ENCODE measurements at regions not wholly inside any gene's neighbourhood (a gene's known extent, or its start where the extent isn't known, plus 50 kb on each side); places are given as distances from the start of the nearest gene placed in this dataset.

DNA sequence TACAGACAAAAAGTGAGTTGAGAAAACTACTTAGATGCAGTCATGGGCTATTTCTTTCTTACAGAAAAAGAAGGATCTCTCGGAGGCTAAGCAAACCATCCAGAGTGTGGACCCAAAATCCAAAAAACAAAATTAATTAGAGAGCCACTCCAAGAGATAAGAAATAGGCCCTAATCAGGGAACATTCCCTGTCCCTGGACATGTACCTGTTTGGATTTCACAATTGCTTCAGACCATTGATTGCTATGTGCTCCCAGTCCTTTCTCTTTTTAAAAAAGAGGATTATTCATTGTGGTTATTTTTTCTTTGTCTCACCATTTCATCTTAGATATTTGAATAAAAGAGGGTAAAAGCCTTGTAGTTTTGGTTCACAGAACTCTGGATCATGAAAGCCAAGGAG lies 549.9 kb downstream of the ETNK1 start:
- H3K9ac ChIP-seq (ENCODE audit: low read length): no peak overlapping the region
- no peak overlapping the region for H3K14ac ChIP-seq (ENCODE audit: low read length in 2 of 2)
- no peak overlapping the region for H3K18ac ChIP-seq (ENCODE audit: low read depth in 1 of 2, low read length in 2 of 2)
- no peak overlapping the region for H2BK120ac ChIP-seq (ENCODE audit: low read depth, low read length)
- H2AFZ ChIP-seq (ENCODE audit: low read depth, low read length): no peak overlapping the region
- no peaks in the 10 kb centered on the region for H3K4me1 ChIP-seq (ENCODE audit: control insufficient read depth, insufficient read depth, low read depth, low read length)
- no peak overlapping the region for H2BK5ac ChIP-seq (ENCODE audit: low read depth, low read length, poor library complexity, severe bottlenecking)
- H3K79me1 ChIP-seq (replicated peaks; ENCODE audit: low read length, poor library complexity, severe bottlenecking): no peaks in the 10 kb centered on the region
- no peak overlapping the region for H4K8ac ChIP-seq (ENCODE audit: low read length)
- no peak overlapping the region for H3K4ac ChIP-seq (ENCODE audit: low read depth in 1 of 2, low read length in 2 of 2)
- H2BK15ac ChIP-seq (ENCODE audit: low read depth, poor library complexity, severe bottlenecking): no peak overlapping the region
- H3K36me3 ChIP-seq (ENCODE audit: control insufficient read depth in 1 of 2, insufficient read depth in 2 of 2, low read depth in 1 of 2, low read length in 2 of 2): no peaks in the 10 kb centered on the region
- no peak overlapping the region for H3K4me2 ChIP-seq (ENCODE audit: low read length, poor library complexity, severe bottlenecking)
- no peak overlapping the region for H2AK5ac ChIP-seq (ENCODE audit: low read length, severe bottlenecking)
- no peak overlapping the region for H3K4me3 ChIP-seq (ENCODE audit: insufficient read depth in 1 of 2, low read depth in 1 of 2, low read length in 2 of 2)
- DNase-seq: no peak
- H2BK12ac ChIP-seq (ENCODE audit: low read length in 2 of 2): no peak overlapping the region
- no peak overlapping the region for H3K23ac ChIP-seq (ENCODE audit: low read length in 2 of 2)
- H4K91ac ChIP-seq (ENCODE audit: low read length): no peak overlapping the region
- H3K27me3 ChIP-seq (ENCODE audit: control insufficient read depth in 1 of 2, insufficient read depth in 1 of 2, low read length in 2 of 2): no peaks in the 10 kb centered on the region
- H3K27ac ChIP-seq (ENCODE audit: low read length, poor library complexity, severe bottlenecking): no peak overlapping the region
- WGBS: 86% methylated on average over 1 of the region's 1 CpG
- peaks cover 3% of the 10 kb centered on the region for H3K9me3 ChIP-seq (ENCODE audit: control insufficient read depth, low read length)

DNA sequence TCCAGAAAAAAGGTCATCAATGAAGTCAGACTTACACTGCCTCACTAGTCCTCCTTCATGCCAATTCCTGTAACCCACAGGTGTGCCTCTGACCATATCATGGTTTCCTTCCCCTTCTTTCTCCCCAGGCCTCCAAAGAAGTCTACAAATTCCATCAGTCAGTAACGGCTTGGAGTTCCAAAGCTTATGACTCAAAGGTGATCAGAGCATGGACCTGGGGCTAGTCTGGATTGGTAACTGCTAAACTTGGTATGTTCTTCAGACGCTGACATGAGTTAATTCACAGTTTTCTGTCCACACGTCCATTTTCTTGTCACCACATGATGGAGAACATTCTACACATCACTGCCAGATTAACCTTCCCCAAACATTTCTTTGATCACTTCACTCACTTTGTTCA lies 560.4 kb downstream of the ETNK1 start:
- Histone ChIP-seq H3K9ac (ENCODE audit: low read length) (no peak overlapping the region), H3K79me1 (replicated peaks; ENCODE audit: low read length, poor library complexity, severe bottlenecking) (no peaks in the 10 kb centered on the region), H3K36me3 (ENCODE audit: control insufficient read depth in 1 of 2, insufficient read depth in 2 of 2, low read depth in 1 of 2, low read length in 2 of 2) (no peaks in the 10 kb centered on the region), H2AK5ac (ENCODE audit: low read length, severe bottlenecking) (no peak overlapping the region), H3K27ac (ENCODE audit: low read length, poor library complexity, severe bottlenecking) (no peak overlapping the region), H4K8ac (ENCODE audit: low read length) (no peak overlapping the region), H3K4me2 (ENCODE audit: low read length, poor library complexity, severe bottlenecking) (no peak overlapping the region), H2BK5ac (ENCODE audit: low read depth, low read length, poor library complexity, severe bottlenecking) (no peak overlapping the region), H2BK15ac (ENCODE audit: low read depth, poor library complexity, severe bottlenecking) (no peak overlapping the region), H3K18ac (ENCODE audit: low read depth in 1 of 2, low read length in 2 of 2) (no peak overlapping the region), H2BK12ac (ENCODE audit: low read length in 2 of 2) (no peak overlapping the region), H4K91ac (ENCODE audit: low read length) (no peak overlapping the region), H3K4ac (ENCODE audit: low read depth in 1 of 2, low read length in 2 of 2) (no peak overlapping the region), H2AFZ (ENCODE audit: low read depth, low read length) (no peak overlapping the region), H3K27me3 (ENCODE audit: control insufficient read depth in 1 of 2, insufficient read depth in 1 of 2, low read length in 2 of 2) (peaks cover 0 to 4% of the 10 kb centered on the region in 2 experiments), H2BK120ac (ENCODE audit: low read depth, low read length) (no peak overlapping the region), H3K4me3 (ENCODE audit: insufficient read depth in 1 of 2, low read depth in 1 of 2, low read length in 2 of 2) (no peak overlapping the region), H3K14ac (ENCODE audit: low read length in 2 of 2) (no peak overlapping the region), H3K9me3 (ENCODE audit: control insufficient read depth, low read length) (no peaks in the 10 kb centered on the region), H3K23ac (ENCODE audit: low read length in 2 of 2) (no peak overlapping the region), H3K4me1 (ENCODE audit: control insufficient read depth, insufficient read depth, low read depth, low read length) (no peaks in the 10 kb centered on the region)
- DNase-seq: no peak
- 77% methylated on average over 3 of the region's 3 CpGs for WGBS

DNA sequence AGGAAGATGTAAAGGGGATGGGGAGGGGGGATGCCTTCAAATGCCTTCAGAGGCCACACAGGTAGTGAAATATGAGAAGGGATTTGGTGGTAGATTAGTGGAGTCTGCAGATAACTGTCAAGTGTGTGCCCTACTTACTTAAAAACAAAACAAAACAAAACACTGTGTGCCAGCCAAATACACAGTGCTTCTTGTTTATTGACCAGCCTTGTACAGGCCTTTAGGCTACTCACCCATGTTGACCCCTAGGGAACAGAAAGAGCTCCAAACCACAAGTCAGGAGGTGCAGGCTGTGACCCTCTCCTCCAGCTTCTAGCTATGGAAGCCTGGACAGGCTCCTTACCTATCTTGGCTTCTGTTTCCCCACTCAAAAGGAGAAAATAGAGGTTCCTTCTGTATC lies 562.0 kb downstream of the ETNK1 start:
- Histone ChIP-seq H3K9me3 (ENCODE audit: control insufficient read depth, low read length) (no peaks in the 10 kb centered on the region), H3K14ac (ENCODE audit: low read length in 2 of 2) (no peak overlapping the region), H3K4me1 (ENCODE audit: control insufficient read depth, insufficient read depth, low read depth, low read length) (no peaks in the 10 kb centered on the region), H3K27me3 (ENCODE audit: control insufficient read depth in 1 of 2, insufficient read depth in 1 of 2, low read length in 2 of 2) (peaks cover 0 to 4% of the 10 kb centered on the region in 2 experiments), H3K4ac (ENCODE audit: low read depth in 1 of 2, low read length in 2 of 2) (no peak overlapping the region), H2BK120ac (ENCODE audit: low read depth, low read length) (no peak overlapping the region), H3K9ac (ENCODE audit: low read length) (no peak overlapping the region), H3K18ac (ENCODE audit: low read depth in 1 of 2, low read length in 2 of 2) (no peak overlapping the region), H3K23ac (ENCODE audit: low read length in 2 of 2) (no peak overlapping the region), H3K36me3 (ENCODE audit: control insufficient read depth in 1 of 2, insufficient read depth in 2 of 2, low read depth in 1 of 2, low read length in 2 of 2) (no peaks in the 10 kb centered on the region), H4K8ac (ENCODE audit: low read length) (no peak overlapping the region), H4K91ac (ENCODE audit: low read length) (no peak overlapping the region), H2BK12ac (ENCODE audit: low read length in 2 of 2) (no peak overlapping the region), H3K4me3 (ENCODE audit: insufficient read depth in 1 of 2, low read depth in 1 of 2, low read length in 2 of 2) (no peak overlapping the region), H3K79me1 (replicated peaks; ENCODE audit: low read length, poor library complexity, severe bottlenecking) (no peaks in the 10 kb centered on the region), H2AFZ (ENCODE audit: low read depth, low read length) (no peak overlapping the region), H3K4me2 (ENCODE audit: low read length, poor library complexity, severe bottlenecking) (no peak overlapping the region), H2AK5ac (ENCODE audit: low read length, severe bottlenecking) (no peak overlapping the region), H3K27ac (ENCODE audit: low read length, poor library complexity, severe bottlenecking) (no peak overlapping the region), H2BK15ac (ENCODE audit: low read depth, poor library complexity, severe bottlenecking) (no peak overlapping the region), H2BK5ac (ENCODE audit: low read depth, low read length, poor library complexity, severe bottlenecking) (no peak overlapping the region)
- no peak for DNase-seq

DNA sequence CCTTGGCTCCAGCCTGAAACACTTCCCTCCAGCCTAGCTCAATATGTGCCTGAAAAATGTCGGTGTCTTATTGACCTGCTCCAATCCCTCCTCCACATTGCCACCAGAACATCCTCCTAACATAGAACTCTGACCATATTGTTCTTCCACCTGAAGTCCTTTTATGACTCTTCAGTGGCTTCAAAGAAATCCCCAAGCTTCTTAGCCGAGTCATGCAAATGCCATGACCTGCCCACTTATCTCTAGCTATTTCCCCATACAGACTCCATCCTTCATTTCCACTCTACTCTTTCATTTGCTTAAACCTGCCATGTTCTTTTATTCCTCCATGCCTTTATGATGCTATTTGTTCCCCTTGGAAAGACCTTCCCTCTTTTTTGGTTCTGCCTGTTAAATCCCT lies 568.6 kb downstream of the ETNK1 start:
- no peak overlapping the region for H2BK12ac ChIP-seq (ENCODE audit: low read length in 2 of 2)

More for the DNA sequence above, 568.6 kb downstream of the ETNK1 start:
- Histone ChIP-seq H3K4me2 (ENCODE audit: low read length, poor library complexity, severe bottlenecking) (no peak overlapping the region), H3K23ac (ENCODE audit: low read length in 2 of 2) (no peak overlapping the region), H2AK5ac (ENCODE audit: low read length, severe bottlenecking) (no peak overlapping the region), H3K27me3 (ENCODE audit: control insufficient read depth in 1 of 2, insufficient read depth in 1 of 2, low read length in 2 of 2) (peaks cover 0 to 4% of the 10 kb centered on the region in 2 experiments), H4K8ac (ENCODE audit: low read length) (no peak overlapping the region), H3K9ac (ENCODE audit: low read length) (no peak overlapping the region), H3K9me3 (ENCODE audit: control insufficient read depth, low read length) (no peaks in the 10 kb centered on the region), H3K4ac (ENCODE audit: low read depth in 1 of 2, low read length in 2 of 2) (no peak overlapping the region), H3K14ac (ENCODE audit: low read length in 2 of 2) (no peak overlapping the region), H3K27ac (ENCODE audit: low read length, poor library complexity, severe bottlenecking) (no peak overlapping the region), H2BK15ac (ENCODE audit: low read depth, poor library complexity, severe bottlenecking) (no peak overlapping the region), H3K4me3 (ENCODE audit: insufficient read depth in 1 of 2, low read depth in 1 of 2, low read length in 2 of 2) (no peak overlapping the region), H2BK5ac (ENCODE audit: low read depth, low read length, poor library complexity, severe bottlenecking) (no peak overlapping the region), H3K4me1 (ENCODE audit: control insufficient read depth, insufficient read depth, low read depth, low read length) (no peaks in the 10 kb centered on the region), H3K36me3 (ENCODE audit: control insufficient read depth in 1 of 2, insufficient read depth in 2 of 2, low read depth in 1 of 2, low read length in 2 of 2) (no peaks in the 10 kb centered on the region), H4K91ac (ENCODE audit: low read length) (no peak overlapping the region), H3K79me1 (replicated peaks; ENCODE audit: low read length, poor library complexity, severe bottlenecking) (no peaks in the 10 kb centered on the region), H2AFZ (ENCODE audit: low read depth, low read length) (no peak overlapping the region), H3K18ac (ENCODE audit: low read depth in 1 of 2, low read length in 2 of 2) (no peak overlapping the region), H2BK120ac (ENCODE audit: low read depth, low read length) (no peak overlapping the region)
- DNase-seq: no peak
- WGBS: 94% methylated on average over 2 of the region's 2 CpGs

All from mesenchymal stem cell (in vitro differentiated cells and primary cell).